ENCODE measurements at regions not wholly inside any gene's neighbourhood (a gene's known extent, or its start where the extent isn't known, plus 50 kb on each side); places are given as distances from the start of the nearest gene placed in this dataset.
A peak's percentile ranks its signal among the peaks of the same experiment; 100 is the strongest.
"Not testable (repeated sequence)": the region's sequence is repeated elsewhere in the genome, so short reads cannot be mapped to it uniquely, and the experiment has no call there.

- no peak overlapping the region for H3K27ac ChIP-seq
- TF ChIP-seq CTCF (IDR thresholded peaks at IDR 0.05) = no peak
- TF ChIP-seq ZFX (IDR thresholded peaks at IDR 0.05; ENCODE audit: borderline replicate concordance) = no peak
Measured at GRCh38 chr13:62375653-62376052, 960.0 kb upstream of the PCDH20 start.

- no peak overlapping the region for H3K27ac ChIP-seq
- TF ChIP-seq CTCF (IDR thresholded peaks at IDR 0.05) = no peak
- no peak for TF ChIP-seq ZFX (IDR thresholded peaks at IDR 0.05; ENCODE audit: borderline replicate concordance)
Measured at GRCh38 chr13:62371737-62372136, 956.1 kb upstream of the PCDH20 start.

- not testable (repeated sequence) for H3K27ac ChIP-seq
Measured at GRCh38 chr13:62367971-62368370, 952.3 kb upstream of the PCDH20 start.

GRCh38 chr13:62360609-62361008, 945.0 kb upstream of the PCDH20 start:
- TF ChIP-seq CTCF (IDR thresholded peaks at IDR 0.05) (no peak), ZFX (IDR thresholded peaks at IDR 0.05; ENCODE audit: borderline replicate concordance) (no peak)
- no peak overlapping the region for H3K27ac ChIP-seq

- no peak overlapping the region for H3K27ac ChIP-seq
- TF ChIP-seq CTCF (IDR thresholded peaks at IDR 0.05) (no peak), ZFX (IDR thresholded peaks at IDR 0.05; ENCODE audit: borderline replicate concordance) (no peak)
Measured at GRCh38 chr13:62358646-62358932, 942.9 kb upstream of the PCDH20 start.

GRCh38 chr13:62357887-62358645, 942.4 kb upstream of the PCDH20 start:
- TF ChIP-seq CTCF (IDR thresholded peaks at IDR 0.05) (peak; percentile 61), ZFX (IDR thresholded peaks at IDR 0.05; ENCODE audit: borderline replicate concordance) (no peak)
- no peak overlapping the region for H3K27ac ChIP-seq

- TF ChIP-seq CTCF (IDR thresholded peaks at IDR 0.05) = no peak
- no peak for TF ChIP-seq ZFX (IDR thresholded peaks at IDR 0.05; ENCODE audit: borderline replicate concordance)
- no peak overlapping the region for H3K27ac ChIP-seq
Measured at GRCh38 chr13:62356977-62357376, 941.3 kb upstream of the PCDH20 start.

Measured in 22Rv1 (cell line).